Activated CD4-positive, alpha-beta T cell treated with anti-CD3 and anti-CD28 coated beads, Interleukin-2, Interleukin-4, amounts not matched to agents 100 ng/mL and 50 ng/mL, durations not matched to agents 16 hours and 8 hours (primary cell): ENCODE measurements at regions not wholly inside any gene's neighbourhood (a gene's known extent, or its start where the extent isn't known, plus 50 kb on each side); places are given as distances from the start of the nearest gene placed in this dataset.

Experiments
- DNase-seq: peaks from one replicate; pipeline ENCODE4 v3.0.0-alpha.2; 2020; ENCODE audit warnings: low spot score

DNA sequence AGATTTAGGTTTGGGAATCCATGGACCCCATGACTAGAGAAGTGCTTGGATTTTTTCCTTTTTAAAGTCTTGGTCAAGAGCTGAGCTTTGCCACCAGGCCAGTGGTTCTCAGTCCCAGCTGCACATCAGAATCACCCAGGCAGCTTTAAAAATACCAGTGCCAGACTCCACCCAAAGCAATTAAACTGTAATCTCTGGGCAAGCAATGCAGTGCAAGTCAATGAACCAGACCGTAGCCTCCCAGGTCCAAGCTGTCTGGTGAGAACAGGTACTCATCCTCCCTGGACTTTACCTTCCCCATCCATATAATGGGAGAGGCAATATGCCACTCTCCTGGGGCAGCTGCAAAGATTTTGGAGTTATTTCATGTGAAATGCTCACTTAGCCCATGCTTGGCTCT, 223.1 kb upstream of the CDH5 start:
- no peak for DNase-seq

DNA sequence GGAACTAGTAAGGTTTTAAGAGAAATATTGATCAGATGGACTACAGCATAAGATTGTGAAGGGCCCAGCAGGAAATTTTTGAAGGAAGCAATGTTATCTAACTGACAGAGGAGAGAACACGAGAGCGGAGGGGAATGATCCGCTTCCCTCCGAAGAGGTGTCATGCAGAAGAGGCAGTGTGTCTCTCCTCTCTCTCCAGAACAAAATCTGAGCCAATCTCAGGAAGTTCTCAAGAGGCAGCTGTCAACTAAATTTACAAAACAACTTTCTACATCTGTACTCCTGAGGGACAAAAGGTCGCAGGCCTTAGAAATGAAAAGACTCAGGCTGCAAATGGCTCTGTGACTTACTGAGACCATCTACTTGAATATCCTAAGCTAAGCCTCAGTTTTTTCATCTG, 224.6 kb upstream of the CDH5 start:
- no peak for DNase-seq

DNA sequence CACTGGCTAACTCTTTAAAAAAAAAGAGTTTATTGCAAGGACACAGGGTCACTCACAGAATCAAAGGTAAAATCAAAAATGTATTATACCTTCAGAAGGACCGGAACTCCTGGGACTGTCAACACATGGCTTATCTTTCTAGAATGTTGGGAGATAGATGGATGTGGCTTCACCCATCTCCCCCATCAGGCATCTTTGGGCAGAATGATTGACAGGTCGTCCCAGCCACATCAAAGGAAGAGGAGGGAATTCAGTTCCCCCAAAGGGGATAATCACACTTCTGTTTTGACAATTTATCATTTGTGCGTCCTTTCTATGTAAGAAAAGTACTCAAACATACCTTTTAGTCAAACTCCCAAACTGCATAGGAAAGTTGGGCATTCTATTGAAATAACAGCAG, 228.6 kb upstream of the CDH5 start:
- no peak for DNase-seq

DNA sequence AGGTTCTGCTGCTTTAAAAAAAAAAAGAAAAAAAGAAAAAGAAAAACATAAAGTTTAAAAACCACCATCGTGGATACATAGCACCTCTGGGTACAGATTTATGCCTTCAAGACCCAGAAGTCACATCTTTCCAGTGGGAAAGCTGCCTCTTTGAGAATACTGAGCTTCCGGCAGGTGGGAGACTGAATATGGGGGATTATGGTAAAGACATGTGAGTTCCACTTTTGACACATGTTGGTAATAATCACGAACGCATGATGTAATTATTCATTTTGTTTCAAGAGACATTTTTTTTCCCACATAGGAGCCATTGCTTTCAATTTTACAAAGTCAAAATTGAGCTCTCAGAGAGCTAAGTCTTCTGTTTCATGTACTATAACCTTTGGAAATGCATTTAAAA, 229.7 kb upstream of the CDH5 start:
- no peak for DNase-seq

DNA sequence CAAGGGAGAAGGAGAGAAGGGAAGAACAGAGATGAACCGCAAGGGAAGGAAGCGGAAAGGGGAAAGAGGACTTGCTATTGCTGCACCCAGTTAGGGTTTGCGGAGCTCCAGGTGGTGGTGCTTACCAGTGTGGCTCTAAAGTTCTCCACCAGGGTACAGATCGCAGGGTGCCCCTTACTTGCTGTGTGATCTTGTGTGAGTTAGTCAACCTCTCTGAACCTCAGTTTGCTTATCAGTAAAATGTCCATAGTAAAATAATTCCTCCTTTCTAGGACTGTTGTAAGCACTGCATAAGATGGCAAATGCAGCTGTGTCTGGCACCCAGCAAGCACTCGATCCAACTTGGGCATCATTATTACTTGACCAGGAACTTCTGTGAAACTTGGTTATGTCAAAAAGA, 230.7 kb upstream of the CDH5 start:
- no peak for DNase-seq

DNA sequence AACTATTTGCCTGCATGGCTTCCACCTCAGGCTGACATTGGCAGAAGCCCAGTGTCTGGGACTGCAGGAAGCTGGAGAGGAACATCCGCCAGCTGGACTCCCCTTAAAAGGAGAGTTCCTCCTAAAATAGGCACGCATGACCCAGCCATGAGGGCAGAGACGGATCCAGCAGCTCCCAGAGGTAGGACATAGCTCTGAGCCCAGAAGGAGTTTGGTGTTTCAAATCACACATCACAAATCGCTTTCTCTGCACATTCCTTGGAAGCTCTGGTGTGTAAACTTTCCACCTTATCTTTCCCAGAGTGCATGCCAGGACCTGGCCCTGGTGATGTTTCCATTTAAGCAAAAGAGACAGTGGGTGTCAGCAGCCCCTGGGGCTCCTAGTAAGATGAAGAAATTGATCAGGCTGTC, 231.1 kb upstream of the CDH5 start:
- DNase-seq = no peak

DNA sequence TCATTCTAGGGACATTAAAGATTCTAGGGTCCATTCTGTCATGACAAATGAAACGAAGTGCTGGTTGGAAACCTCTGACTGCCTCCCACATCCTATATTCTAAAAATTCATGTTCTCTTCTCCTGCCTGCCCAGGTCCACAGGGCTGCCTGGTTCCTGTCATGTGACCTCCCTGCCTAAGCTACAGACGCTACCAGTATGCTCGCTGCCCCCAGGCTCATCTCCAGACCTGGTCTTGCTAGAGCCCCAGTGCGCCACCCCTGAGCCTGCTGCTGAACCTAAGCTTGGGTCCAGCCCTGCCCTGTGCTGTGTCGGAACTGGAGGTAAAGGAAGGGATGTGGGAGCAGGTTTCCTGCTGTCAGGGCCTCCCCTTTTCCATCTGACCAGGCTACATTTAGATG, 231.6 kb upstream of the CDH5 start:
- DNase-seq = no peak

DNA sequence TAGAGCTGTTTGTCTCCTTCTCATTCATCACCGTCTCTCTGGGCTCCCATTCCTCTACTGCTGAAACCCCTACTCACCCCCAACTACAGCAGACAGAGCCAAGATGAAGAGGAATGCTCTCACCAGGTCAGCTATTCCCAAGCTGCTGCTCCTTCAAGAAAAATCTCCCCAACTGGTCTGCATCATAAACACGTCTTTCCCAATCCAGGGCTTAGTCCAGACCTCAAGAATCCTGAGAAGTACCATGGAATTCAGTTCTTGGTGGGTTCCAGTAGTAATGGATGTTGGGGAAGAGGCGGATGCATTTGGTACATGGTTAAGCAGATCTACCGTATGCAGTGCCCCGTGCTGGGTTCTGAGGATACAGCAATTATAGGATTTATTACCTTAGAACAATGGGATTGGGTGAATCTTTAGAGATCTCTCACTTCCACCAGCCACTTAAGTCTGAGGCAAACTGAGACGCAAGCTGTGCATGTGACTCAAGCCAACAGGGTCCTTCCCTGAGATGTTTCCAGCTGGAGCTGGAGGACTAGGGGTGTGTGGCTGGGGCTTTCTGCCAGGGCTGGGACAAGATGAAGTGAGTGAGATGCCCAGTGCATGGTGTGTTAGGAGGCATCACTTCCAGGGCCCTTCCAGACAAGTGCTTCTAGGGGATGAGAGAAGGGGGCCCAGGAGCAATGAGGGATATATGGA, 232.7 kb upstream of the CDH5 start:
- DNase-seq = no peak

DNA sequence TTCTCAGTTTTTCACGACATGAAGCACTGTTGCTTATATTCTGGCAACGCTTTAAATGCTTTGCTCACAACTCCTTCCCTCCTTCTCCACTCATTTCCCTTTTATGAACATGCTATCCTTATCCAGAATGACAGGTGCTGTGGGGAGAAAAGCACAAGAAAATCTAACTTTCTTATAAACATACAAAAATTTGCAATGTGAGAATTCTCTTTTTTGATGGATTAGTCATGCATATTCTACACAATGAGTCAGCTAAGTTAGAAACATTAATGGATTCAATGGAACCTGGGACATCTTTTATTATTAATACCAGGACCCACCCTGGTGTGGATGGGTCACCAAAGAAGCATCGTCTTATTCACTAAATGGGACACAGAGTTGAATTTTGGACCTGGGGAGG, 234.6 kb upstream of the CDH5 start:
- DNase-seq = no peak

DNA sequence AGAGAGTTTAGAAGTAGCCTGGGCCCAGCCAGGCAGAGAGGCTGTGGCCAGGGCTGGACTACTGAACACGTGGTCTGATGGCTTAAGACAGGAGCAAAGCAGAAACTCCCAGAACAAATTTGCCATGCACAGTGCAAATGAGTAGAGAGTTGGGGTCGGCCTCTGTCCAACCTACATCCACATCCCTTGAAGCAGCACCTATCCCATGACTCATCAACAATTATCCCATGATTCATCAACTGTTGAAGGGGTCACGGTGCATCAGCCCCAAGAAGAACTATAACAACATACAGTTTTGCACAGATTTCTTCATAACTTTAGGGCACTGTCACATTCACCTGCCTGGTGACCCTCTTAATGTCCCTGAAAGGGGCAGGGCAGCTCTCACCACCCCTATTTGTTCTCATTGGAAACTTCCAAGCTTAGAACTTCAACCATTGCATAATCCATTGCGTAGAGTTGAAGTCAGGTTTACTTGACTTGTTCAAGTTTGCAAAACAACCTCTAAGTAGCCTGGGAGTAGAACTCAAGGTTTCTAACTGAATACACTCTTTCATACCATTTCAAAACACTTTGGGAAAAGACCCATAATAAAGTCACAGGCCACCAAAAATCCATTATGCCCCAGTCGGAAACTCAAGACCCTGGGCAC, 235.2 kb upstream of the CDH5 start:
- no peak for DNase-seq

DNA sequence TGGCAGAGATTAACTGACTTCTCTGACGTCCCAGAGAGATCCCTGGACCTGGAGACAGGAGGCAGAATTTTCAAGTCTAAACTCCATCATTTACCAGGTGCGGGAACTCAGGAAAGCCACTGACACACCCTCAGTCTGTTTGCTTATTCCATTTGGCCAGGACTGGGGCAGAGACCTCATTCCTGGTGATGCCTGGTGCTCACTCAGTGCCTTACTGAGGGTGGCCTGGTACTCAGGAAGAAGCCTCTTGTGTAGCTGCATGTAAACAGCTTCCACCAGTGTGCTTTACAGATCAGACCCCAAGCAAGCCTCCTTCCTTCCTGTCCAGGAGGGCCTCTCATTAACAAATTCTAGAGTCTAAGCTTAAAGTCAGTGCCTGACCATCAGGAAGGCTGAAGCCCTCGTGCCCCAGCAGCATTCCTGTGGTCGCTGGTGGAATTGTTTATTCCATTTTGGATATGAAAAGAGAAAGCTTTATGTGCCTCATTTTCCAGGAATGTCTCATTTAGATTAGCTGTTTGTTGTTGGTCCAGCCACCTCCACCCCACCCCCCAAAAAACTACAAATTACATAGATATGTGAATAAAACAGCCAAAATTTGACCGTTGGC, 236.1 kb upstream of the CDH5 start:
- DNase-seq = no peak

DNA sequence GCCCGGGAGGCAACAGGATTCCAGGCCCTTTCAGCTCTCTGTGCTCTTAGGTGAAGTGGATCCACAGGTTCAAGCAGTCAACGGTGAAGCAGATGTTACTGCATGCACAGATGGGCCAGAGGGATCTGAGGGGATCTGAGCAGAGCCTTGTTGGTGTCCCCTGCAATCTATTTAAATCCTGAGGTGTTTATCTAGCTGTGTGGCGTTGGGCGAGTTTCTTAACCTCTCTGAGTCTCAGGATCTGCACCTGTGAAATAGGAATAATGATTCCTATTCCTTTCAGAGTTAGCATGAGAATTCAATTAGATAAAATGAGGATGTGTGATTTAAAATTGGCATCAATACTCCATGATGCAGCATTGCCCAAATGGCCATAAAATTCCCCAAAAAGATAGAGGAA, 237.3 kb upstream of the CDH5 start:
- DNase-seq = no peak

DNA sequence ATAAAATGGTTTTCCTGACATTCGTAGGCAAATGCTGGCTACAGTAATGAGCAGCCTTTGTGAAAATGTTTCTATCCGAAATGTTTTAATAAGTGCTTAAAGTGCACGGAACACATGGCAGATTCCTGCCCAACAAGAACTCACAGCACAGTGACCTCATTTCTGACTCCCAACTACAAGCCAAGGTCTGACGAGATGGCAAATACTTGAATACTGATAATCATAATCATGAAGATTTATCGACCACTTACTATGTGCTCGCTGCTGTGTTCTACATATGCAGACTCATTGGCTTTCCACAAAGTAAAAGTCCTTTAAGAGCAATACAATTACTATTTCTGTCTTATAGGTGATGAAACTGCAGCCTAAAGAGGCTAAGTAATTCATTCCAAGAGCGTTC, 238.1 kb upstream of the CDH5 start:
- no peak for DNase-seq

DNA sequence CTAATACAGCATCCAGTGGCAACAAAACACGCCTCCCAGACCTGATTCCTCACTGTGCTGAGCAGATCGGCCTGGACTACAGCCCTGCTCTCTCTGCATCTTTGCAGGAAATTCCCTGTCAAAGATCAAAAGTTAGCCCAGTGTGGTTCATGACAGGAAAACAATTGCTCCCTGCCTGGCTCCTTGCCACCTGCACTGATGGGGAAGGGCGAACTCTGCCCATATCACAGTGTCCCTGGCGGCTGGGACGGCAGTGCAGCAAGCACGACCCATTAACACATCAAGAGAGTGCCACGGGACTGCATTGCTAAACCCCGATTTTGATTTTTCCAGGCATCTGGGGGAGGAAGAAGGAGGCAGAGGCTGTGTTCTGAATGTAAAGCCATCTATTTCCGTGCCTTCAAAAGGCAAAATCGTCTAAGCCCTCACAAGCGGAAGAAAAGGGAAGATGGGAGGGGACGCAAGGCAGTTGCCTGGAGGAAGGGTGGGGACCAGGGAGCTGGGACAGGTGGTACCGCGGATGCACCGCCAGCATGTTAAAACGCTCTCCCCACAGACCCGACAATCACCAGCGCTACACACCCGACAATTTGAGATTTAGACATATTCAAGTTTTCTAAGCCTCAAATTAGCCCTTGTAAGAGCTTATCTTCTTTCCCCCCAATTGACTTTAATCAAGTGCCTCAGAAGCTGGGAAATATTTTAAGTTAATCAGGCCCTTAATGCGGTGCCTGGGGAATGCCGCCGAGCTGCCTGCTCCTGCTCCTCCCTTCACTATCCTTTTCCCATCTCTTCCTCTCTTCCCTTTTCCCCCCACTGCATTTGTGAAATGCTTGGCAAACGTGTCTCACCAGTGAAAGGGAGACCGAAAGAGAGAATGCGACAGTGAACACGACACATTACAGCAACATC, 238.8 kb upstream of the CDH5 start:
- no peak for DNase-seq

DNA sequence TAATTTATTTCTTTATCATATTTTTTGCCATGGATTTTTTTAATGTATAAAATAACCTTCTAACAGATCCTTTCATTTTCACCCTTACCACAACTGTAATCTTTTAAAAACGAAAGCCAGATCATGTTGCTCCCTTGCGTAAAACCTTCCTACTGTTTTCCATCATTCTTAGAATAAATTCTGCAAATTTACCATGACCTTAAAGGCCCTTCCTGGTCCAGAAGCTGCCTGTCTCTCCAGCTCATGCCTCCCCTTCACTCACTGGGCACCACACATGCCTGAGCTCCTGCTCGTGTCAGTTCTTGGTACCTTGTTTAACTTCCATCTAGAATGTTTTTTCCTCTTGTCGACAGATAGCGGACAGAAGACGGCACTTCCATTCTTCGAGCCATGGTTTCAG, 245.0 kb upstream of the CDH5 start:
- no peak for DNase-seq

DNA sequence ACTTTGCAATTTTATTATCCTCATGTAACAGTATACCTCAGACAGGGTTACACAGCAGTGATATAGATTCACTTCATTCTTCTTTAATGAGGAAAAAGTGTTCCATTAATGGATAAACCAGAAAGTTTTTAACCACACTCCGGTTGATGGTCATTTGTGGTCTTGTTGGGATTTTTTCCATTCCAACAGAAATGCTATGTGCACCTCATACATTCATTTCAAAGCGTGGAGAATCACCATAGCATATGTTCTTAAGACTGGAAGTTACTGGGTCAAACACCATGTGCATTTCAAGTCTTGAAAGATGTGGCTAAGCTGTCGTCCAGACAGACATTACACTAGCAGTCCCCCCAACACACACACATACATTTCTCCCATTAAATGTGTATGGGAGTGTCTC, 245.8 kb upstream of the CDH5 start:
- no peak for DNase-seq

DNA sequence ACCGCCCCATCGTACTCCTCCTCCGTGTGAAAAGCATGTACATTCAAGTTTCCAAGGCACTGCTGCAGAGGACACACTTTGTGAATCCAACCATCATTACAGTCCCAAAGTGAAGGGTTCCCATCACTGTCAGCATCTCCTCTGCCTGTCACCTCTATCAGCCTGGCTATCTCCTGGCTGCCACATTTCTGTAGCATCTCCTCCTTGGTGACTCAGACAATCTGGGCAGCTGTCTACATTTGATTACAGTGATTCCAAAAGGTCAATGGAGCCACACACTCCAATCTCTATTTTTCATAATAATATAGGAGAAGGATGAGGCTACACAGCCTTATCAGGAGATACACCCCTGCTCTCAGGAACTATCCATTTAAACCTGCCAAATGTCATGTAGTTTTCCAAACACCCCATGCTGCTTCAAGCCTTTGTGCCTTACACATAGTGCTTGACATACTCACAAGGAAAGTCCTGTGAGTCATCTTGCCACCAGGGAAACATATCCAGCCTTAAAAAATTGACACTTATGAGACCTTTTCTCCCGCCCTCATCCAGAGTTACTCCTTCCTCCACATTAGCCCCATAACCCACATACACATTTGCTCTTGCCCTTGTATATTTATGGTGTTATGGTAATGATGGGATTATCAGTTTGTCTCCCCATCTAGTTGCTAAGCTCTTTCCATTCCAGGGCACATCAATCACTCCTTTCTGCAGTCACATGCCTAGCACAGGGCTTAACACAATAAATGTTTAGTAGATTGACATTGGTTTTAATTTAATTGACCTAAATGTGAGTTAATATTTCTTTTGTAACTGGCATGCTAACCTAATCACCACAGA, 250.1 kb upstream of the CDH5 start:
- no peak for DNase-seq

DNA sequence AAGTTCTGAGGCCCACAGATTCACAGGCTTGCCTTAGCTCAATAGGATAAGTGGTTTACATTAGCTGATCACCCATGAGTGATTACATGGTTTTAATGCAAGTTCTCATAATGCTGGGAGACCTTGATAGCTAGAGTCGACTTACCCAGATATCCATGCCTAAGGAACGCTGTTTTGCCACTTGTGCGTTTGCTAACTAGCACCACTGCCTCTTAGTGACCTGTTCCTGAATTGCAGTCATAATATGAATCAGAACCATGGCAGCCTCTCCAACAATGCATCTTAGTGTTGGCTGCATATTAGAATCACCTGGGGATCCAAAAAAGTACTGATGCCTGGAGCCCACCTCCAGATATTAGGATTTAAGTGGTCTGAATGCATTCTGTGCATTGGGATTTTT, 251.1 kb upstream of the CDH5 start:
- DNase-seq = no peak

DNA sequence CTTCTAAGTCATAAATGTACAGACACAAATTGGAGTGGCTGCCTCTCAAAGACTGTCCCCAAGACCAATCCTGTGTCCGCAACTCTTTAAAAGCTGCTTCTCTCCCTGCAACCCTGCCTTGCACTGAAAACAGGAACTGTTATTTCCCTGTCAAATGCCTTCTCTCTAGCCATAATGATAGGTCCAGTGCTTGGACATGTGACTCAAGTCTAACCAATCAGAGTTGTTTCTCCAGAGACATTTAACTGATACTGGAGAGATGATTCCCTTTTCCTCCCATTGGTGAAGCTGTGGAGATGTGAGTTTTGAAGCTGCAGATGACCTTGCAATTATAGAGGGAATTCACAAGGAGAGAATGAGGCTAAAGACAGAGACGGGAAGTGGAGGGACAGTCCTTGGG, 253.3 kb upstream of the CDH5 start:
- no peak for DNase-seq

DNA sequence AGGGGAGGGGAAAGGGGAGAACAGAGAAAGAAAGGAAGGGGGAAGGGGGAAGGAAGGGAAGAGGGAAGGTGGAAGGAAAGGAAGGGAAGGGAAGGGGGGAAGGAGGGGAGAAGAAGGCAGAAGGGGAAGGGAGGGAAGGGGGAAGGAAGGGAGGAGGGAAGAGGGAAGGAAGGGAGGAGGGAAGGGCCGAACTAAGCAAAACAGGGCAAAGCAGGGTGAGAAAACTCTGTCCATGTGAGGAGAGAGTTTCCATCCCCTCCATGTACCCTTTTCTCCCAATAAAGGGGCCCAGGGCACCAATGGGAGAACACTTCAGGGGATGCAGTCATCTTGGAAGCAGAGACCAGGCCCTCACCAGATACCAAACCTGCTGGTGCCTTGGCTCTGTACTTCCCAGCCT, 256.8 kb upstream of the CDH5 start:
- no peak for DNase-seq

DNA sequence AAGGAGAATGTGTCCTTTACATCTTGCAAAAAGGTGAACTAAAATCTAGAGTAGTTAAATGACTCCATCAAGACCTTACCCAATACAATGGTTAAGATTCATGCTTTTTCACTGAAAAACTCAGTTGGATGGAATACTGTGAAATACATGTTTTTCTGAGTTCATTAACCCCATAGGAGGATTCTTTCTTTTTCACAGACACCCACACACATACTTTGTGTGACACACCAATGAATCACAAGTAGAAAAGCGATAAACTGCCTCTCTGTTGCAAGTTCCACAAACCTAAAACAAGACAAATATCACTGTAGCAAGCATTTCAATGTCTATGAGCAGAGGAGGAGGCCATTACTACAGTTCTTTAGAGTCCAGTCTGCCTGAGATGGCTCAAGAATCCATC, 258.8 kb upstream of the CDH5 start:
- DNase-seq = no peak

DNA sequence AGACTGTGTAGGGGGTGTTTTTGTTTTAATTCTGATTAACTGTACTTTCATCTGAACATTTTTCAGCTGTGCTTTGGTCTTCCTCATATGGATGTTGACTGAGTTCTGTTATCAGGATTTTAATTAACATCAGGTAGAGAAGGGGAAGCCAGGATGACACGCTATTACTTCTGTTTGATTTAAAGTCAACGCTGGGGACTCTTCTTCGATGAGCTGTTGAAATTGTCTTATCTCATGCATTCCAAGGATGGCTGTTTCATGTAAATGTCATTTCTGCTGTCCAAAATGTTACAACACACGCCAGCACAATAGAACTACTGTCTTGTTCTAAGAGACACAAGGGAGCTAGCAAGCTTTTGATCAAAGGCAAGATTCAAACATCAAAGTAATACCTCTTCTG, 263.3 kb upstream of the CDH5 start:
- DNase-seq = no peak
